ENCODE measurements at regions not wholly inside any gene's neighbourhood (a gene's known extent, or its start where the extent isn't known, plus 50 kb on each side); places are given as distances from the start of the nearest gene placed in this dataset.

- no peak for DNase-seq (ENCODE audit: extremely low read depth, low read depth, low spot score)
Measured at GRCh38 chr3:102078401-102078800, 229.1 kb downstream of the NFKBIZ start.

DNA sequence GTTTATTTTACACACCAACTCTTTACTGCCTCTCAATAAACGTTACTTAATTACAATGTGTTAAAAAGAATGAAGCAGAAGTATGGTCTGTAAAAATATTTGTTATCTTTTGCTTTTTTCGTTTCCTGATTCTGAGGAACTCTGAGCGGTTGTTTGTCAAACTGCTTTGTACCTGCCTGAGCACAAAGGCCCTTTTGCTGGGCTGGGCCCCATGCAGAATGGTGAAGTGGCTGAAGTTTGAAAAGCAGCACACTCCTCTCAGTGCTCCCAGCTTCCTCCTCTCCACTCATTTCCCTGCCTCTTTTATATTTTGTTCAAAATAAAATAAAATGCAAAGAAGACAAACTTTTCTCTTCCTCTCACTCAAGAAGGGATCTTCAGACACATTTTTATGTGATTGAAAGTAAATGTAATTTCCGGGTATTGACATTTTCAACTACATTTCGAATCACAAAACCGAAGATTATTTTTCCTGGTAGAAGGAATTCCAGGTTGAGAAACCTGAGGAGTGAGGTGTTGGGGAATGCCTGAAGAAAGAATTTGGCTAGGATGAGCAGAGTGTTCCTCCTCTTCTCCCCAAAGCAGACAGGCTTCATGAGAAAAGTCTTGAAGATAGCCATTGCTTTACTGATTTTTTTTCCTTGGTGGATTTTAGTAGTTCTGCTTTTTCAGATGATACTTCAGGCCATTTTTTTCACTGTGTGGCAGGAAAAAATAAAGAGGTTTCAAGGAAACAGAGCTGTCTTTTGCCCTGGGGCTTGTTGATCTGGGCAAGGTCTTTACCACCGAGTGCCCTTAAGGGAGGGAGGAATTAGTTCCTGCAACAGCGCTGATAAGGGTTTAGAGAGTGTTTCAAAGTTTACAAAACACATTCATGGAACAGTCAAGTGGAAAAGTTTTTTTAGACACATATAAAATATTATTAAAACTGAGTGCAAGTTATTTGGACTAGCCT is 229.8 kb downstream of the NFKBIZ start:
- DNase-seq (ENCODE audit: extremely low read depth, low read depth, low spot score) = no peak

- no peak for DNase-seq (ENCODE audit: extremely low read depth, low read depth, low spot score)
Measured at GRCh38 chr3:102079809-102080197, 230.5 kb downstream of the NFKBIZ start.

DNA sequence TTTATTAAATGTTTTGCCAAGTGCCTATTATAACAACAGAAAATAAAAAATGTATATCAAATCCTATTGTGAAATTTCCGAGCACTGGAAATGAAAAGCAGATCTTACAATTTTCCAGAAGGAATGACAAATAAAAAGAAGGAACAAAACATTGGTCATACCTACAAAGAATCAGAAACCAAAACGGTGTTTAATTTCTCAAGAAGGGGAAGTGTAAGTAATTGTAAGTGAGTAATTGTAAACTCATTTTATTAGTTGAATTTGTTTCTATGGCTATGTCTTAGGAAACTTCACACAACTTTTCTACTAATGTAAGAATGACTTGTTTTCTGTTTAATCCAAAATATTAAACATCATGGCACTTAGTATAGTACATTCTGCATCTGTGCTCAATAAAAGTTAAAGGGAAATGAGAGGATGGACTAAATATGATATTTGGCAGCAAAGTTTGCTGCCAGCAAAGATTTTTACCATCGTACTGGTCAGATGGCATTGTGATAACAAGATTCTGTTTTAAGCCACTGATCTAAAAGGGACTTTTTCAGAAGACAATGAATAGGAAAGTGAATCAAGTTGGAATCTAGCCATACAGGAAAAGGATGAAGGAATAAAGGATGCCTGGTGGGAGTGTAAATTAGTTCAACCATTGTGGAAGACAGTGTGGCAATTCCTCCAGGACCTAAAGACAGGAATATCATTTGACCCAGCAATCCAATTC is 232.4 kb downstream of the NFKBIZ start:
- peak; percentile 79 for DNase-seq (ENCODE audit: extremely low read depth, low read depth, low spot score)

GRCh38 chr3:102083473-102083872 is 234.2 kb downstream of the NFKBIZ start:
- DNase-seq (ENCODE audit: extremely low read depth, low read depth, low spot score) = no peak

GRCh38 chr3:102084006-102084405 is 234.7 kb downstream of the NFKBIZ start:
- no peak for DNase-seq (ENCODE audit: extremely low read depth, low read depth, low spot score)

- no peak for DNase-seq (ENCODE audit: extremely low read depth, low read depth, low spot score)
Measured at GRCh38 chr3:102084704-102085103, 235.4 kb downstream of the NFKBIZ start.

DNA sequence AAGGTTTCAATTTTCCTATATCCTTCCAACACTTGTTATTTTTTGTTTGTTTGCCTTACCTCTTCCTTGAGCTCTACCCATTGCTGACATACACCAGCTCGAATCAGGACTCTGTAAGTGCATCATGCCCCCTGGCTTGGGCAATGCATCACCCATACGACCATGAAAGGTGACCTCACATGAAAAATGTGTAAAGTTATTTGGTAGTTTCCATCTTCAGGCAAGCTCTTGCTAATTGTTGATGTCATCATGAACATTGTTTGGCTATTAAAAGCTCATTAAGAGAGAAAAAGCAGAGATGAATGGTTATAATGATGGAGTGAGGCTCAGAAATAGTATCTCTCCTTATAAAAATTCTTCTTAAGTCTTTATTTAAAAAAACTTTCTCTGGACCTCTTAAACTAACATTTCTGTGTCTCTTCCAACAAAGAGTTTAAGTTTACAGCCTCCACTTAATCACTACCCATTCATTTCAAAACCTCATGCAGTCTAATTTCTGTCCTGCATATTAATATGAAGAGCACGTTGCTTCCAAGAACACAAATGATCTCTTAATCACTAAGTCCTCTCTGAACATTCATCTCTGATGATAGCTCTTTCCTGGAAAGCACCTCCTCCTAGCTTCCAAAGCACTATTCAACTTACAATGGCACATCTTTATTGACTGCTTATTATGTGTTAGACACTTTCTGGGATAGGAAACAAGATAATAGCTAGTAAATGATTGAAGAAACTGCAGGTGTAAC is 236.3 kb downstream of the NFKBIZ start:
- no peak for DNase-seq (ENCODE audit: extremely low read depth, low read depth, low spot score)

DNA sequence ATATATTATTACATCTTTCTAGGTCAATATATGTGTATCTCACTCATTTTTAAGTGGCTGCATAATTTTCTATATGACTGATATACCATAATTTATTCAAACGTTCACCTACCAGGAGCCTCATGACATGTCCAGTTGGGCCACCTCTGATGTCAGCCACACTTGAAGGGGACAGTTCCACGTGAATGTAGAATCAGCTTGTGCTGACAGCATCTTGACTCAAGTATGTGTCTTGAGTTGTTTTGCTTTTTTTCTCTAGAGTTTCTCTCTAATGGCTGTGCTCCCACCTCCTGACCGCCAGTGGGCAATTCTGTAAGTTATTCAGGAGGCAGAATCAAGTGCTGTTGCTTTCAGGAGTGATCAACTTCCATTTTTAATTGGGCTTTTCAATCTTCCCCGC is 237.9 kb downstream of the NFKBIZ start:
- DNase-seq (ENCODE audit: extremely low read depth, low read depth, low spot score) = no peak

DNA sequence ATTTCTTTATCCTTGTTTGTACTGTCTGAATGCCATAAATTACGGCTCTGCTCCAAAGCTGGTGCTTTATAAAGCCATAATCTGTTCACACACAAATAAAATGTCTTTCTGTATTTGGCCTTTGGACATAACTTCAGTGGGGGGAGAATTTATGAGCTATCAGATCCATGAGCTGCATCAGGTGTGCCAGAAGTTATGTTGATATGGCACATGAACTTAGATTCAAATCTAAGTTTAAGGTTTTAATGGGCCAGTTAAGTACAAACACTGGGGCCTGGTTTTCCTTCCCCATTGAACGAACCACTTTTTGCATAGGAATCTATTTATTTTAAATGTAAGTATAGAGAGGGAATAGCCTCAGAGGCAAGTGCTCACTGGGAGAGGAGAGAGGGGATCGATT is 239.9 kb downstream of the NFKBIZ start:
- no peak for DNase-seq (ENCODE audit: extremely low read depth, low read depth, low spot score)

GRCh38 chr3:102089904-102090720 is 240.8 kb downstream of the NFKBIZ start:
- DNase-seq (ENCODE audit: extremely low read depth, low read depth, low spot score) = no peak

- DNase-seq (ENCODE audit: extremely low read depth, low read depth, low spot score) = no peak
Measured at GRCh38 chr3:102090721-102091045, 241.4 kb downstream of the NFKBIZ start.

- DNase-seq (ENCODE audit: extremely low read depth, low read depth, low spot score) = no peak
Measured at GRCh38 chr3:102091358-102091757, 242.0 kb downstream of the NFKBIZ start.

- DNase-seq (ENCODE audit: extremely low read depth, low read depth, low spot score) = no peak
Measured at GRCh38 chr3:102092617-102093466, 243.5 kb downstream of the NFKBIZ start.

DNA sequence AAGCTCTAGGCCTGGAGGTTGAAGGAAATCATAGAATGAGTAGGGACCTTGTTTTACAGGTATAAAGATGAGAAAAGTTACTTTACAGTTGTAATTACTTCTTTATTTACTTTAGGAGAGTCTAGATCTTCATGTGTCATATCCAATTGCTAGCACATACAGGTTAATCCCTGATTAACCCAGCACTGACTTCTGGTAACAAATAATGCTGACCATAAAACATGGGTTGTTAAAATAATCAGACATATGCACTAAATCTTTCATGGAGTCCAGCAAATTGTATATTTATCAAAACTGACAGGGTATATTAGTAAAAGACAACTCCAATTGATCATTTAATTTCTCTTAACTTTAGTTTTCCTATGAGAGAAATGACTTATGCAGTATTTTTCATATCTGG is 245.2 kb downstream of the NFKBIZ start:
- DNase-seq (ENCODE audit: extremely low read depth, low read depth, low spot score) = no peak

- no peak for DNase-seq (ENCODE audit: extremely low read depth, low read depth, low spot score)
Measured at GRCh38 chr3:102095383-102095782, 246.1 kb downstream of the NFKBIZ start.

DNA sequence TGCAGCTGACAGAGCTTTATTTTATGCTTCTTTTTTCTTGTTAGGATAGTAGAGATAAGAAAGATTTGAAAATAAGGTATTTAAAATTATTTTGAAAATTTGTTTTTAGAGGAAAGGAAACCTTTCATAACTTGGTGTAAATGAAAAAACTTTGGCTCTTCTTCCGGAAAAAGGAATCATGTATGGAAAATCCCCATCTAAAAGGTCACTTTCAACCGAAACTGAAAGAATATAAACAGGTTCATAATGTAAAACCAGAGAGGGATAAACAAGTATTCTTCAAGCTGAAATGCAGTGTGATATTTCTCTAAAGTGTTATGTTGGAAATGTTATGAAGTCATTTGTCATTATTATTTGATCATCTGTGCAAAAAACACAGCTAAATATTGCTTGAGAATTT is 246.8 kb downstream of the NFKBIZ start:
- no peak for DNase-seq (ENCODE audit: extremely low read depth, low read depth, low spot score)

GRCh38 chr3:102098130-102098885 is 249.0 kb downstream of the NFKBIZ start:
- no peak for DNase-seq (ENCODE audit: extremely low read depth, low read depth, low spot score)

GRCh38 chr3:102099913-102100312 is 250.6 kb downstream of the NFKBIZ start:
- DNase-seq (ENCODE audit: extremely low read depth, low read depth, low spot score) = no peak

All from glomerular endothelial cell (primary cell).